ENCODE measurements at regions not wholly inside any gene's neighbourhood (a gene's known extent, or its start where the extent isn't known, plus 50 kb on each side); places are given as distances from the start of the nearest gene placed in this dataset.
A peak's percentile ranks its signal among the peaks of the same experiment; 100 is the strongest.
"Not testable (repeated sequence)": the region's sequence is repeated elsewhere in the genome, so short reads cannot be mapped to it uniquely, and the experiment has no call there.

GRCh38 chr10:14425034-14425433 is 94.3 kb upstream of the FRMD4A start:
- ChIA-PET CTCF (ENCODE audit: partially characterized antibody) (no interaction called here), POLR2A (ENCODE audit: partially characterized antibody) (no interaction called here)
- no peaks in the 10 kb centered on the region for H3K27me3 ChIP-seq (ENCODE audit: insufficient read depth, low read length)
- H3K27me3 Mint-ChIP-seq = peaks cover 16 to 27% of the 10 kb centered on the region in 2 donors
- H3K4me1 Mint-ChIP-seq = no peaks in the 10 kb centered on the region
- H3K36me3 Mint-ChIP-seq = no peaks in the 10 kb centered on the region
- no peaks in the 10 kb centered on the region for H3K9me3 ChIP-seq (ENCODE audit: control insufficient read depth in 1 of 2, low read length in 2 of 2)
- no peak overlapping the region for H3K4me3 Mint-ChIP-seq
- H3K27ac ChIP-seq (ENCODE audit: low read depth, low read length) = no peak overlapping the region
- H3K36me3 ChIP-seq (ENCODE audit: insufficient read depth, low read length) = no peaks in the 10 kb centered on the region
- no peak overlapping the region for H3K27ac Mint-ChIP-seq
- H3K9me3 Mint-ChIP-seq = peaks cover 0 to 12% (median 0%) of the 10 kb centered on the region in 8 donors
- intact Hi-C loops (cut with micrococcal nuclease) = no loop called here
- no peak overlapping the region for H3K4me3 ChIP-seq (ENCODE audit: low read length in 2 of 2)
- no peaks in the 10 kb centered on the region for H3K4me1 ChIP-seq (ENCODE audit: insufficient read depth, low read length)
- DNase-seq = no peak

GRCh38 chr10:14423111-14423744 is 92.5 kb upstream of the FRMD4A start:
- Mint-ChIP-seq H3K9me3 (peaks cover 0 to 12% (median 0%) of the 10 kb centered on the region in 8 donors), H3K36me3 (no peaks in the 10 kb centered on the region), H3K27ac (no peak overlapping the region), H3K4me1 (no peaks in the 10 kb centered on the region), H3K4me3 (no peak overlapping the region), H3K27me3 (peaks cover 9 to 29% of the 10 kb centered on the region in 2 donors)
- H3K9me3 ChIP-seq (ENCODE audit: control insufficient read depth in 1 of 2, low read length in 2 of 2) = no peaks in the 10 kb centered on the region
- no peak overlapping the region for H3K27ac ChIP-seq (ENCODE audit: low read depth, low read length)
- H3K4me1 ChIP-seq (ENCODE audit: insufficient read depth, low read length) = no peaks in the 10 kb centered on the region
- no peaks in the 10 kb centered on the region for H3K27me3 ChIP-seq (ENCODE audit: insufficient read depth, low read length)
- DNase-seq = no peak
- intact Hi-C loops (cut with micrococcal nuclease) = no loop called here
- H3K4me3 ChIP-seq (ENCODE audit: low read length in 2 of 2) = no peak overlapping the region
- ChIA-PET CTCF (ENCODE audit: partially characterized antibody) (no interaction called here), POLR2A (ENCODE audit: partially characterized antibody) (no interaction called here)
- no peaks in the 10 kb centered on the region for H3K36me3 ChIP-seq (ENCODE audit: insufficient read depth, low read length)

- POLR2A ChIA-PET (ENCODE audit: partially characterized antibody) = no interaction called here
- CTCF ChIA-PET (ENCODE audit: partially characterized antibody) = no interaction called here
- H3K27me3 ChIP-seq (ENCODE audit: insufficient read depth, low read length) = no peaks in the 10 kb centered on the region
- Mint-ChIP-seq H3K27me3 (peaks cover 9 to 32% of the 10 kb centered on the region in 2 donors), H3K27ac (no peak overlapping the region), H3K4me1 (no peaks in the 10 kb centered on the region), H3K4me3 (no peak overlapping the region), H3K36me3 (no peaks in the 10 kb centered on the region), H3K9me3 (peaks cover 0 to 10% (median 0%) of the 10 kb centered on the region in 8 donors)
- no peak overlapping the region for H3K4me3 ChIP-seq (ENCODE audit: low read length in 2 of 2)
- H3K27ac ChIP-seq (ENCODE audit: low read depth, low read length) = no peak overlapping the region
- intact Hi-C loops (cut with micrococcal nuclease) = no loop called here
- no peaks in the 10 kb centered on the region for H3K4me1 ChIP-seq (ENCODE audit: insufficient read depth, low read length)
- no peak for DNase-seq
- H3K9me3 ChIP-seq (ENCODE audit: control insufficient read depth in 1 of 2, low read length in 2 of 2) = no peaks in the 10 kb centered on the region
- no peaks in the 10 kb centered on the region for H3K36me3 ChIP-seq (ENCODE audit: insufficient read depth, low read length)
Observed at GRCh38 chr10:14422431-14422830, 91.7 kb upstream of the FRMD4A start.

- no peaks in the 10 kb centered on the region for H3K36me3 ChIP-seq (ENCODE audit: insufficient read depth, low read length)
- Mint-ChIP-seq H3K4me1 (no peaks in the 10 kb centered on the region), H3K4me3 (no peak overlapping the region), H3K9me3 (peaks cover 0 to 7% (median 0%) of the 10 kb centered on the region in 8 donors), H3K27ac (no peak overlapping the region), H3K27me3 (peaks cover 7 to 32% of the 10 kb centered on the region in 2 donors), H3K36me3 (no peaks in the 10 kb centered on the region)
- H3K27ac ChIP-seq (ENCODE audit: low read depth, low read length) = no peak overlapping the region
- no peaks in the 10 kb centered on the region for H3K9me3 ChIP-seq (ENCODE audit: control insufficient read depth in 1 of 2, low read length in 2 of 2)
- no peak overlapping the region for H3K4me3 ChIP-seq (ENCODE audit: low read length in 2 of 2)
- H3K27me3 ChIP-seq (ENCODE audit: insufficient read depth, low read length) = no peaks in the 10 kb centered on the region
- POLR2A ChIA-PET (ENCODE audit: partially characterized antibody) = no interaction called here
- intact Hi-C loops (cut with micrococcal nuclease) = no loop called here
- no peak for DNase-seq
- H3K4me1 ChIP-seq (ENCODE audit: insufficient read depth, low read length) = no peaks in the 10 kb centered on the region
- CTCF ChIA-PET (ENCODE audit: partially characterized antibody) = no interaction called here
Observed at GRCh38 chr10:14421941-14422340, 91.2 kb upstream of the FRMD4A start.

GRCh38 chr10:14417336-14417735 is 86.6 kb upstream of the FRMD4A start:
- H3K9me3 Mint-ChIP-seq; H3K4me3 Mint-ChIP-seq; H3K27ac Mint-ChIP-seq; CTCF ChIA-PET (ENCODE audit: partially characterized antibody); H3K9me3 ChIP-seq (ENCODE audit: control insufficient read depth in 1 of 2, low read length in 2 of 2); H3K27ac ChIP-seq (ENCODE audit: low read depth, low read length); DNase-seq; intact Hi-C loops (cut with micrococcal nuclease); H3K4me1 ChIP-seq (ENCODE audit: insufficient read depth, low read length); H3K4me3 ChIP-seq (ENCODE audit: low read length in 2 of 2); H3K27me3 ChIP-seq (ENCODE audit: insufficient read depth, low read length); H3K36me3 Mint-ChIP-seq; H3K36me3 ChIP-seq (ENCODE audit: insufficient read depth, low read length); H3K4me1 Mint-ChIP-seq; POLR2A ChIA-PET (ENCODE audit: partially characterized antibody): not testable (repeated sequence)
- H3K27me3 Mint-ChIP-seq = peaks cover 19 to 42% of the 10 kb centered on the region in 2 donors

- Histone ChIP-seq H3K4me1 (ENCODE audit: insufficient read depth, low read length) (no peaks in the 10 kb centered on the region), H3K9me3 (ENCODE audit: control insufficient read depth in 1 of 2, low read length in 2 of 2) (no peaks in the 10 kb centered on the region), H3K27me3 (ENCODE audit: insufficient read depth, low read length) (peaks cover 6% of the 10 kb centered on the region), H3K4me3 (ENCODE audit: low read length in 2 of 2) (no peak overlapping the region), H3K36me3 (ENCODE audit: insufficient read depth, low read length) (no peaks in the 10 kb centered on the region), H3K27ac (ENCODE audit: low read depth, low read length) (no peak overlapping the region)
- Mint-ChIP-seq H3K27me3 (peaks cover 23 to 40% of the 10 kb centered on the region in 2 donors), H3K4me3 (no peak overlapping the region), H3K27ac (no peak overlapping the region), H3K9me3 (no peaks in the 10 kb centered on the region), H3K4me1 (no peaks in the 10 kb centered on the region), H3K36me3 (peaks cover 0 to 3% of the 10 kb centered on the region in 2 donors)
- ChIA-PET CTCF (ENCODE audit: partially characterized antibody) (no interaction called here), POLR2A (ENCODE audit: partially characterized antibody) (no interaction called here)
- intact Hi-C loops (cut with micrococcal nuclease) = no loop called here
- DNase-seq = no peak
Observed at GRCh38 chr10:14416308-14416700, 85.6 kb upstream of the FRMD4A start.

GRCh38 chr10:14415676-14416307 is 85.1 kb upstream of the FRMD4A start:
- Mint-ChIP-seq H3K4me3 (no peak overlapping the region), H3K27ac (peak overlapping the region in 1 of 7 donors; percentile 37), H3K4me1 (peaks cover 2 to 4% (median 3%) of the 10 kb centered on the region in 4 donors), H3K9me3 (no peaks in the 10 kb centered on the region), H3K27me3 (peaks cover 23 to 40% of the 10 kb centered on the region in 2 donors), H3K36me3 (peaks cover 0 to 3% of the 10 kb centered on the region in 2 donors)
- Histone ChIP-seq H3K9me3 (ENCODE audit: control insufficient read depth in 1 of 2, low read length in 2 of 2) (no peaks in the 10 kb centered on the region), H3K4me3 (ENCODE audit: low read length in 2 of 2) (no peak overlapping the region), H3K36me3 (ENCODE audit: insufficient read depth, low read length) (no peaks in the 10 kb centered on the region), H3K4me1 (ENCODE audit: insufficient read depth, low read length) (no peaks in the 10 kb centered on the region), H3K27me3 (ENCODE audit: insufficient read depth, low read length) (peaks cover 6% of the 10 kb centered on the region), H3K27ac (ENCODE audit: low read depth, low read length) (no peak overlapping the region)
- no peak for DNase-seq
- intact Hi-C loops (cut with micrococcal nuclease) = no loop called here
- ChIA-PET CTCF (ENCODE audit: partially characterized antibody) (no interaction called here), POLR2A (ENCODE audit: partially characterized antibody) (no interaction called here)

Data from CD4-positive, alpha-beta memory T cell (primary cell).